NT2/D1 (cell line): ENCODE measurements at regions not wholly inside any gene's neighbourhood (a gene's known extent, or its start where the extent isn't known, plus 50 kb on each side); places are given as distances from the start of the nearest gene placed in this dataset.

Source experiments
- YY1 ChIP-seq: IDR thresholded peaks from 2 replicates; pipeline ENCODE4 v1.6.1; 2011; ENCODE audit not compliant: insufficient read length, insufficient read depth
- ZNF274 ChIP-seq: IDR thresholded peaks from 2 replicates; pipeline ENCODE4 v1.6.1; 2011; ENCODE audit warnings: mild to moderate bottlenecking, low read depth, low read length

- TF ChIP-seq YY1 = no peak
- no peak for TF ChIP-seq ZNF274
Observed at GRCh38 chr11:98143661-98144060, 877.1 kb upstream of the CNTN5 start.
